ENCODE measurements at regions not wholly inside any gene's neighbourhood (a gene's known extent, or its start where the extent isn't known, plus 50 kb on each side); places are given as distances from the start of the nearest gene placed in this dataset.

DNA sequence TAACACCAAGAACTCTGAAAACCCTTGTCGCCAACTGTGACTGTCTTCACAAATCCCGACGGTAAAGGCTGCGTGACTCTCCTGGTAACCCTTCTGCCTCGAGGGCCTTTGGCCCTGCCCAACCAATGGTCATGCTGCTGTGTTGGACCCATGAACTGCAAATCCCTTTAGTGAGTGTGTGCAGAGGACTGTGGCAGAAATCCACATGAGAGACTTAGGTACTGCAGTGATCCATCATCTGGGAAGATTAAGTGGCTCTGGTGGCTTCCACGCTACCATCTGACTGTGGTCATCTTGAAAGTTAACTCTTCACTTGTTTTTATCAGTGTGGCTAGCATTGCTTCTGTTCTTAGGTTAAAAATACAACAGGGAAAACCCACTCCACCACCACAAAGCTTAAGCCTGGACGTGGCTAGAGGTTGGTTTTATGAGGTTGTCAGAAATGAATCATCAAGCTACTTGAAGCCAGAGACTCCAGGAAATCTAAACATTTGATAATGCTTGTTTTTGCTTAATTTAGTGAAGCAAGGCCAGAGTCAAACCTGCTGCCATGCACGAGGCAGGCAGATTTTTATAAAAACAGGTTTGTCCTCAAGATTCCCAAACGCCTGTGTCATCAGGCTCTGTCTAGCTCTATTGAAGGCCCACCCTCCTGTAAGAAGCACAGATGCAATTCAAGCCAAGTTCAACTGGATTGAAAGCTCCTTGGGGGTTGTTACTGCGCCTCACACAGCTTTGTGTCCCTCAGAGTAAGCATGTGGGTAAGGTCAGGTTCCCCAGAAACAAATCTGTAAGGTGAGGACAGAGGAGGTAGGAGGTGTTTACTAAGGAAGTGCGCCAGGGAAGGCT lies 52.7 kb upstream of the ERCC6L2 start (continued):
- peak; percentile 98 for TF ChIP-seq CBFB (IDR thresholded peaks at IDR 0.05; ENCODE audit: low read depth)
- no peak for TF ChIP-seq STAT3 (IDR thresholded peaks at IDR 0.05; ENCODE audit: low read depth, low read length)
- peak; percentile 95; the same call in 1 of the 2 replicates for TF ChIP-seq IRF4 (IDR thresholded peaks at IDR 0.05; ENCODE audit: low read depth, low read length)
- no peak for TF ChIP-seq SMARCA5 (IDR thresholded peaks at IDR 0.05)
- TF ChIP-seq, protein P1, sequence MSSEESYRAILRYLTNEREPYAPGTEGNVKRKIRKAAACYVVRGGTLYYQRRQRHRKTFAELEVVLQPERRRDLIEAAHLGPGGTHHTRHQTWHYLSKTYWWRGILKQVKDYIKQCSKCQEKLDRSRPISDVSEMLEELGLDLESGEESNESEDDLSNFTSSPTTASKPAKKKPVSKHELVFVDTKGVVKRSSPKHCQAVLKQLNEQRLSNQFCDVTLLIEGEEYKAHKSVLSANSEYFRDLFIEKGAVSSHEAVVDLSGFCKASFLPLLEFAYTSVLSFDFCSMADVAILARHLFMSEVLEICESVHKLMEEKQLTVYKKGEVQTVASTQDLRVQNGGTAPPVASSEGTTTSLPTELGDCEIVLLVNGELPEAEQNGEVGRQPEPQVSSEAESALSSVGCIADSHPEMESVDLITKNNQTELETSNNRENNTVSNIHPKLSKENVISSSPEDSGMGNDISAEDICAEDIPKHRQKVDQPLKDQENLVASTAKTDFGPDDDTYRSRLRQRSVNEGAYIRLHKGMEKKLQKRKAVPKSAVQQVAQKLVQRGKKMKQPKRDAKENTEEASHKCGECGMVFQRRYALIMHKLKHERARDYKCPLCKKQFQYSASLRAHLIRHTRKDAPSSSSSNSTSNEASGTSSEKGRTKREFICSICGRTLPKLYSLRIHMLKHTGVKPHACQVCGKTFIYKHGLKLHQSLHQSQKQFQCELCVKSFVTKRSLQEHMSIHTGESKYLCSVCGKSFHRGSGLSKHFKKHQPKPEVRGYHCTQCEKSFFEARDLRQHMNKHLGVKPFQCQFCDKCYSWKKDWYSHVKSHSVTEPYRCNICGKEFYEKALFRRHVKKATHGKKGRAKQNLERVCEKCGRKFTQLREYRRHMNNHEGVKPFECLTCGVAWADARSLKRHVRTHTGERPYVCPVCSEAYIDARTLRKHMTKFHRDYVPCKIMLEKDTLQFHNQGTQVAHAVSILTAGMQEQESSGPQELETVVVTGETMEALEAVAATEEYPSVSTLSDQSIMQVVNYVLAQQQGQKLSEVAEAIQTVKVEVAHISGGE (CRISPR knock-in tag; IDR thresholded peaks at IDR 0.05) = no peak
- TF ChIP-seq TBL1XR1 (IDR thresholded peaks at IDR 0.05; ENCODE audit: low read depth, low read length) = peak; percentile 91
- no peak for TF ChIP-seq MYC (IDR thresholded peaks at IDR 0.05; ENCODE audit: insufficient read depth, insufficient read length, insufficient replicate concordance, low read length, severe bottlenecking)
- TF ChIP-seq TCF12 (IDR thresholded peaks at IDR 0.05; ENCODE audit: low read depth, low read length) = peak; percentile 45; the same call in 1 of the 2 replicates
- no peak for TF ChIP-seq HSF1 (IDR thresholded peaks at IDR 0.05; ENCODE audit: low read depth, low read length)
- TF ChIP-seq SRF (IDR thresholded peaks at IDR 0.05; ENCODE audit: low read depth in 2 of 2, low read length in 2 of 2) = no peak
- TF ChIP-seq REST (IDR thresholded peaks at IDR 0.05; ENCODE audit: low read depth, low read length) = no peak
- peak; percentile 93 for TF ChIP-seq SKIL (IDR thresholded peaks at IDR 0.05; ENCODE audit: low read depth, poor library complexity, severe bottlenecking)
- TF ChIP-seq GABPA (IDR thresholded peaks at IDR 0.05; ENCODE audit: low read depth) = peak; percentile 57; the same call in 1 of the 2 replicates
- TF ChIP-seq SMAD5 (IDR thresholded peaks at IDR 0.05; ENCODE audit: low read depth) = no peak
- TF ChIP-seq NFYA (IDR thresholded peaks at IDR 0.05; ENCODE audit: borderline replicate concordance, low read depth, low read length) = no peak
- TF ChIP-seq EGR1 (IDR thresholded peaks at IDR 0.05; ENCODE audit: borderline replicate concordance in 1 of 2, low read depth in 2 of 2, low read length in 2 of 2) = no peak
- TF ChIP-seq MTA2 (IDR thresholded peaks at IDR 0.05; ENCODE audit: low read depth) = peak; percentile 81
- TF ChIP-seq CREB1 (IDR thresholded peaks at IDR 0.05; ENCODE audit: low read depth) = peak; percentile 58; the same call in 1 of the 2 replicates
- TF ChIP-seq TCF3 (IDR thresholded peaks at IDR 0.05; ENCODE audit: borderline replicate concordance, insufficient read depth, low read depth, low read length) = peak; percentile 81; the same call in 1 of the 2 replicates
